Keratinocyte (primary cell): ENCODE measurements at regions not wholly inside any gene's neighbourhood (a gene's known extent, or its start where the extent isn't known, plus 50 kb on each side); places are given as distances from the start of the nearest gene placed in this dataset.

Source experiments
- DNase-seq: peaks from one replicate; pipeline ENCODE4 v3.0.0-alpha.2; 2011; ENCODE audit warnings: low read depth, missing footprints, low spot score
- FAIRE-seq: peaks from 2 replicates; lab custom pipeline; 2011; peaks lifted over from hg19 to GRCh38; lab: Jason Lieb, UNC
- H2AFZ ChIP-seq: 2 replicates; pipeline ENCODE4 v1.6.0; 2012; ENCODE audit warnings: low read length, control low read depth, inconsistent platforms; ENCODE audit not compliant: control insufficient read depth
- H3K27ac ChIP-seq: 2 replicates; pipeline ENCODE4 v1.5.1; 2011; ENCODE audit warnings: low read length; ENCODE audit not compliant: control insufficient read depth, insufficient read depth
- H3K27me3 ChIP-seq: 3 replicates; pipeline ENCODE4 v1.6.0; 2011; ENCODE audit warnings: low read length; ENCODE audit not compliant: control insufficient read depth, insufficient read depth; ENCODE audit errors: extremely low read depth
- H3K36me3 ChIP-seq, 2 experiments: 2 replicates in 1 of 2; 3 replicates in 1 of 2; pipeline ENCODE4 v1.5.1; 2011; ENCODE audit warnings: low read length in 2 of 2, mild to moderate bottlenecking in 1 of 2; ENCODE audit not compliant: control insufficient read depth in 2 of 2, insufficient read depth in 2 of 2; ENCODE audit errors: extremely low read depth in 1 of 2
- H3K4me1 ChIP-seq: 3 replicates; pipeline ENCODE4 v1.5.1; 2011; ENCODE audit warnings: low read length; ENCODE audit not compliant: control insufficient read depth, insufficient read depth; ENCODE audit errors: extremely low read depth
- H3K4me2 ChIP-seq: 3 replicates; pipeline ENCODE4 v1.6.0; 2011; ENCODE audit warnings: low read depth, low read length; ENCODE audit not compliant: control insufficient read depth, insufficient read depth; ENCODE audit errors: extremely low read depth
- H3K4me3 ChIP-seq, 3 experiments: fragments of 200-600 bp in 1 of 3; sonication (generic) in 1 of 3; 2 replicates in 2 of 3; 3 replicates in 1 of 3; pipeline ENCODE4 v1.5.1; 2011 to 2016; ENCODE audit warnings: low read length in 3 of 3, mild to moderate bottlenecking in 3 of 3, control low read depth in 2 of 3, inconsistent platforms in 1 of 3, low read depth in 1 of 3, mixed read lengths in 1 of 3, mixed run types in 1 of 3, moderate library complexity in 1 of 3; ENCODE audit not compliant: control insufficient read depth in 2 of 3, insufficient read depth in 2 of 3; ENCODE audit errors: extremely low read depth in 1 of 3
- H3K79me2 ChIP-seq: 2 replicates; pipeline ENCODE4 v1.6.0; 2012; ENCODE audit warnings: low read length; ENCODE audit not compliant: control insufficient read depth, insufficient read depth
- H3K9ac ChIP-seq: 3 replicates; pipeline ENCODE4 v1.6.0; 2011; ENCODE audit warnings: low read length; ENCODE audit not compliant: control insufficient read depth, insufficient read depth; ENCODE audit errors: extremely low read depth
- H3K9me1 ChIP-seq: 3 replicates; pipeline ENCODE4 v1.6.0; 2011; ENCODE audit warnings: low read length; ENCODE audit not compliant: control insufficient read depth, insufficient read depth; ENCODE audit errors: extremely low read depth
- H3K9me3 ChIP-seq: 2 replicates; pipeline ENCODE4 v1.5.1; 2012; ENCODE audit warnings: low read depth, low read length; ENCODE audit not compliant: control insufficient read depth
- H4K20me1 ChIP-seq: 3 replicates; pipeline ENCODE4 v1.6.0; 2011; ENCODE audit warnings: low read length; ENCODE audit not compliant: control insufficient read depth, insufficient read depth; ENCODE audit errors: extremely low read depth
- CTCF ChIP-seq, 3 experiments: IDR thresholded peaks in 1 of 3; conservative IDR thresholded peaks in 1 of 3; optimal IDR thresholded peaks in 1 of 3; 2 replicates in 2 of 3; 3 replicates in 1 of 3; pipeline versions ENCODE3 to v1.5.1; 2011; ENCODE audit warnings: low read length in 3 of 3, mild to moderate bottlenecking in 3 of 3, moderate library complexity in 2 of 3, control low read depth in 1 of 3, inconsistent platforms in 1 of 3; ENCODE audit not compliant: insufficient read depth in 2 of 3; ENCODE audit errors: extremely low read depth in 1 of 3
- EZH2 ChIP-seq: IDR thresholded peaks from one replicate; pipeline ENCODE4 v1.6.1; 2012; ENCODE audit warnings: inconsistent platforms, mild to moderate bottlenecking, low read length, moderate library complexity
- dilution Hi-C: fragments of 300-500 bp; cut with MboI; formaldehyde crosslinking; loops from one replicate; pipeline ENCODE4 v1.7.0; 2020; ENCODE audit warnings: low sequenced_read_pairs; ENCODE audit not compliant: extremely low pct_ligation_motif_present

- dilution Hi-C loops, result loop anchor here (25.0 kb wide), 1 partner anchor 130 kb away; no protein-coding TSS in a partner anchor
- Histone ChIP-seq H3K4me1 (no peaks in the 10 kb centered on the region), H3K27me3 (no peaks in the 10 kb centered on the region), H3K9me3 (no peaks in the 10 kb centered on the region), H3K4me3 (no peak overlapping the region), H3K9me1 (no peaks in the 10 kb centered on the region), H3K79me2 (no peaks in the 10 kb centered on the region), H3K9ac (no peak overlapping the region), H3K36me3 (no peaks in the 10 kb centered on the region), H2AFZ (no peak overlapping the region), H4K20me1 (no peaks in the 10 kb centered on the region), H3K27ac (no peak overlapping the region), H3K4me2 (no peak overlapping the region)
- DNase-seq (no peak), FAIRE-seq (peak; percentile 81)
- TF ChIP-seq CTCF (optimal IDR thresholded peaks at IDR 0.05 in 1 of 3, IDR thresholded peaks at IDR 0.05 in 1 of 3, conservative IDR thresholded peaks at IDR 0.05 in 1 of 3; ENCODE audit: extremely low read depth in 1 of 3, insufficient read depth in 2 of 3, low read length in 3 of 3) (peak; percentile 61 to 79 (median 72)), EZH2 (no peak)
Observed at GRCh38 chr6:24991810-24992467, 56.2 kb upstream of the RIPOR2 start.

- H3K4me2 ChIP-seq, result no peak overlapping the region
- H3K9me3 ChIP-seq, result no peaks in the 10 kb centered on the region
- H4K20me1 ChIP-seq, result no peaks in the 10 kb centered on the region
- no peak for DNase-seq
- no peaks in the 10 kb centered on the region for H3K79me2 ChIP-seq
- TF ChIP-seq CTCF (optimal IDR thresholded peaks at IDR 0.05 in 1 of 3, IDR thresholded peaks at IDR 0.05 in 1 of 3, conservative IDR thresholded peaks at IDR 0.05 in 1 of 3; ENCODE audit: extremely low read depth in 1 of 3, insufficient read depth in 2 of 3, low read length in 3 of 3), result peak in 2 of 3 experiments; percentile 10 to 42
- TF ChIP-seq EZH2, result no peak
- no peaks in the 10 kb centered on the region for H3K9me1 ChIP-seq
- dilution Hi-C loops, result loop anchor here (25.0 kb wide), 1 partner anchor 133 kb away; no protein-coding TSS in a partner anchor
- H3K36me3 ChIP-seq, result no peaks in the 10 kb centered on the region
- no peaks in the 10 kb centered on the region for H3K27me3 ChIP-seq
- H3K9ac ChIP-seq, result no peak overlapping the region
- FAIRE-seq, result no peak
- H3K4me1 ChIP-seq, result peaks cover 4% of the 10 kb centered on the region
- no peak overlapping the region for H3K27ac ChIP-seq
- no peak overlapping the region for H2AFZ ChIP-seq
- H3K4me3 ChIP-seq, result no peak overlapping the region
Observed at GRCh38 chr6:24994812-24995211, 59.1 kb upstream of the RIPOR2 start.
